IPS-NIHi11 (cell line): ENCODE measurements at regions not wholly inside any gene's neighbourhood (a gene's known extent, or its start where the extent isn't known, plus 50 kb on each side); places are given as distances from the start of the nearest gene placed in this dataset.

Source experiments
- DNase-seq: peaks from one replicate; pipeline ENCODE4 v3.0.0; 2012; ENCODE audit warnings: mixed read lengths, low spot score

DNA sequence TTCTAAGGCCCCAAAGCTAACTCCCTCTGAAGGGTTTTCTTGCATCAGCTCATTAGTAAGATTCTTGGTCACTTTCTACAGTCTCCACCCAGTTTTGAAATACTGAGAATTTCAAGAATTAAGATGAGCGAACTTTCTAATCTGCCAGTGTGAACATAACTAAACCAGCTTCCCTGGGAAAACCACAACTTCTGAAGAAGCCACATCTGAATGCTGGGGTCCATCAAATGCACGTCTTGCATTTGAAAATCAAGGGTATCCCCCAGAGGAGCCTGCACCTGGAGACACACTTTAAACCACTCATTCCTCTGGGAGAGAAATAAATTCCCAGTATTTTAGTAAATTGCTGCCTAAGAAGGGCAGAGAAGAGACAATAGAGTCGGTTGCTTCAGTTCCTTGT, 292.1 kb upstream of the CDH4 start:
- DNase-seq = no peak

DNA sequence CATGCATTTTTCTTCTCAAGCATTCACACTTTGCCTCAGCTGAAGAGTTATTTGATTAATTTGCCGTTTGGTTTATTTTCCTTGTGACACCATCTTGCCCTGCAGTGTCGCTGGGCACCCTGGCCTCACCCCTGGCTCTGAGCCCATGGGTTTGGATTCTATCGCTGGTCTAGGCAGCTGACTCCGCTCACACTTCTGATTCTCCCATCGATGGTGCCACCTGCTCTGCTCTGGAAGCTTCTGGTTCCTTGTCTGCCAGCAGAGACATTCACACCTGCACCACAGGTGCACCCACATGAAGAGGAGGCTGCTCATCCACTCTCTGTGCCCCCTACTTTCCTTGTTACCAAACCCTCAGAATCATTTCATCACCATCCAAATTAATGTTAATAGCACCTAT, 291.6 kb upstream of the CDH4 start:
- no peak for DNase-seq

DNA sequence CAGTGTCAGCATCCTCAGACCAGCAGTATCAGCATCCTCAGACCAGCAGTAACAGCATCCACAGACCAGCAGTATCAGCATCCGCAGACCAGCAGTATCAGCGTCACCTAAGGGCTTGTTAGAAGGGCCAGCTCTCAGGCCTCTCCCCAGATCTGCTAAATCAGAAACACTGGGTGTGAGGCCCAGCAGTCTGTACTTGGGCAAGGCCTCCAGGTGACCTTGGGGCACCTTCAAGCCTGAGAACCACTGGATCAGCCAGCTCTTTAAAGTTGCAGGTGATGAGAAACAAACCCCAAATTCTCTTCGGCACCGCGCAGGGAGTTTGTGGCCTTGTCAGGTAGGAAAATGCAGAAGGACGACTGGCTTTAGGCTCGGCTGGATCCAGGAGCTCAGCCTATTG, 290.5 kb upstream of the CDH4 start:
- no peak for DNase-seq

DNA sequence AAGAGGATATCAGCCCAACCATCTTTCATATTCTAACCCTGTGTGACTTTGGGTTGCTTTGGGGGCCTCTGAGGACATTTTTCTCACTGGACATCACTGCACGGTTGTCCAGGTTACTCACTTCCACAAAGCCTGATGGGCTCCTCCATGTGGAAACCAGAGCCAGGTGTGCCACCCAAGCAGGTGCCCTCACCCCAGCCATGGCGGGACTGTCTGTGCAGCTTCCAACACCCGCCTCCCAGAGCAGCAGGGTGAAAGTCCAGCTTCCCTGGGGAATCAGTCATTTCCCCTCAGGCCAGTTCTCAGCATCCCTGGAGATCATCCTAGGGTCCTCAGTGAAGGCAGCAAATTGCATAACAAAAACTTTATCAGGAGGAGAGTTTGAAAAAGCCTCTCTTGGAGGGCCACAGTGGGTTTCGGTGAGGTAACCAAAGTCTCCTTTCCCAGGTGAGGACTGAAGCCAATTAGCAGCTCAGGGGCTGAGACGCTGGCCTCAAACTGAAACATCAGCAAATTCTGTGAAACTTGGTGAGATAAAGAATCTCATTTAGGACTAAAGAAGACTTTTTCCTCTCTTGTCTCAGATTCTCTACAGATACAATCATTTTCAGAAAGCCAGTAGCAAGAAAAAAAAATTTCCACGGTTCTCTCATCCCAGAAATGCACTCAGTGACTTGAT, 289.6 kb upstream of the CDH4 start:
- no peak for DNase-seq

DNA sequence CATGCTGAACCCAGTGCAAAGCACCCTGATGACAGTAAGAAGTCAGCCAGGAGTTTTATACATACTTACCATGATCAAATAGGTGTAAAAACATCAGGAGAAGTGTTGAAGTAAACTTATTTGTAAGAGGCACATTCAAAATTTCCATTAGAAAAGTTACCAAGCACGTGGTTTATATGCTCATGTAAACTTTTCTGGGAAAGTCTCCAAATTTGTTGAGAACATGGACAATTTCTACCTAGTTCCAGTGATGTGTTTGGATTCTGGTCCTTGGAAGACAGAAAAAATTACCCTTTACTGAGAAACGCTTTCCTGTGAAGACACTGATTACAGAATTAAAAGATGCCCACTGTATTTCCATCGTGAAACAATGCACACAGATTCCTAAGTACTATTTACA, 288.9 kb upstream of the CDH4 start:
- no peak for DNase-seq

DNA sequence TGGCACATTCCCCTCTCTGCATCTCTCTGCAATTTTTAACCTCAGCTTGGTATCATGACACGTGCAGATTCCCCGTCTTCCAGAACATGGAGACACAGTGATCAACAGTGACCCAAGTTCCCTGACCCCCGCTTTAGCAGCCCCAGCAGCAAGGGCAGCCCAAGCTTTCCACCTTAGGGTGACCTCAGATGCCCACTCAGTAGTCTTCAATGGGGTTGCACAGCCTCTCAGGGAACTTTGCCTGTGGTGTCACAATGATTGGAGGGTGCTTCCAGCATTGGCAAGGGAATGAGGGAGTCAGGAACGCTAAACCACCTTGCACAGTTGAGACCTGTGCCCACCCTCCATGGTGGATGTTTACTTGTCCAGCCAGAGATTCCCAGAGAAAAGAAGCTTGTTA, 287.1 kb upstream of the CDH4 start:
- no peak for DNase-seq

DNA sequence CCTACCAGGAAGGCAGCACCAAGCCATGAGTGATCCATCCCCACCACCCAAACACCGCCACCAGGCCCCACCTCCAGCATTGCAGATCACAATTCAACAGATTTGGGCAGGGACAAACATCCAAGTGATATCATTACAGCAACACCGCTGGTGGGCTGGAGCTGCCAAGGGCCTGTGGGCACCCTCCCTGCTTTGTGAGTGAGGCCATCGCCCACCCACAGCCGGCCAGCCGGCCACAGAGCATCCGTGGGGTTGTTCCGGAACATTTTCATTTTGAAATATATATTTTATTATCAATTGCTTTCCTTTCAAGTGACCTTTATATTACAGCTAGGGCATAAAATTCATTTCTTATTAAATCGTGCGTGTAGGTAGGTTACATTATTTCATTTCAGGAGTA, 286.0 kb upstream of the CDH4 start:
- DNase-seq = no peak

DNA sequence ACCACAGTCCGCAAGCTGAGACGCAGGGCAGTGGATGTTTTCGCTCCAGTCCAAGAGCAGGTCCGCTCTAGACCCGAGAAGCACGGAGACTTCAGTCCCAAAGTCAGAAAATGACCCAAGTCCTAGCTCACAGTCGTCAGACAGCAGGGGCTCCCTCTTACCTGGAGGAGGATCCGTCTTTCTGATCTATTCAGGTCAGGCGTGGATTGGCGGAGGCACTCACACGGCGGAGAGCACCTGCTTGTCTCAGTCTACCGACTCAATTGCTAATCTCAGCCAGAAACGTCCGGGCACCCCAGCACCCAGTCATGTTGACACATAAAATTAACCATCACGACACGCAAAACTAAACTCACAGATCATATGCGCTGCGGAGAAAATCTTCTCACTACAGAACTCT, 285.3 kb upstream of the CDH4 start:
- no peak for DNase-seq

DNA sequence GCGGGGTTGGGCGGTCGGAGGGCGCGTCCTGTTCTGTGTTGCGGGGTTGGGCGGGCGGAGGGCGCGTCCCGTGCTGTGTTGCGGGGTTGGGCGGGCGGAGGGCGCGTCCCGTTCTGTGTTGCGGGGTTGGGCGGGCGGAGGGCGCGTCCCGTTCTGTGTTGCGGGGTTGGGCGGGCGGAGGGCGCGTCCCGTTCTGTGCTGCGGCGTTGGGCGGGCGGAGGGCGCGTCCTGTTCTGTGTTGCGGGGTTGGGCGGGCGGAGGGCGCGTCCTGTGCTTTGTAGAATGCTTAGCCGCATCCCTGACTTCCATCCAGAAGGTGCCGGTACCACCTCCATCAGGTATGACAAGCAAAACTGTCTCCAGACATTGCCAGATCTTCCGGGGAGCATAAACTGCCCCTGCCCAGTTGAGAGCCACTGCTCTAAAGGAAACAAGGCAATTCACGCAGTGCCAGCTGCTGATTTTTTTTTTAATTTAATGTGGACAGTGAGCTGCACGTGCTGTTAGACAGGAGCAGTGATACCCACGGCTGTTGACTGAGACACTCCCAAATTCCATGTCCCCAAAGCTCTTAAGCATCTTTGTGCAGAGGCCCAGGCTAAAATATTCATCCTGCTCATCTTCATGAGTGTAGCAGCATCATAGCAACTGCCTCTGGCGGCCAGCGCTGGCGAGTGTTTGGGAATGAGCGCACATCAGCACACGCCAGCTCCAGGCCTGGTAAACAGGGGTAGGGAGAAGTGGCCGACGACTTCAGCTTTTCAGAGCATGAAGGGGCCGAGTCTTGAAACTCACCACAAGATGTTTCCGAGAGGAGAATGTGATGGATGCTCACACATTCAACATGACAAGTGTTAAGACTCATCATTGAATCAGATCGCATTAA, 284.4 kb upstream of the CDH4 start:
- DNase-seq = no peak

DNA sequence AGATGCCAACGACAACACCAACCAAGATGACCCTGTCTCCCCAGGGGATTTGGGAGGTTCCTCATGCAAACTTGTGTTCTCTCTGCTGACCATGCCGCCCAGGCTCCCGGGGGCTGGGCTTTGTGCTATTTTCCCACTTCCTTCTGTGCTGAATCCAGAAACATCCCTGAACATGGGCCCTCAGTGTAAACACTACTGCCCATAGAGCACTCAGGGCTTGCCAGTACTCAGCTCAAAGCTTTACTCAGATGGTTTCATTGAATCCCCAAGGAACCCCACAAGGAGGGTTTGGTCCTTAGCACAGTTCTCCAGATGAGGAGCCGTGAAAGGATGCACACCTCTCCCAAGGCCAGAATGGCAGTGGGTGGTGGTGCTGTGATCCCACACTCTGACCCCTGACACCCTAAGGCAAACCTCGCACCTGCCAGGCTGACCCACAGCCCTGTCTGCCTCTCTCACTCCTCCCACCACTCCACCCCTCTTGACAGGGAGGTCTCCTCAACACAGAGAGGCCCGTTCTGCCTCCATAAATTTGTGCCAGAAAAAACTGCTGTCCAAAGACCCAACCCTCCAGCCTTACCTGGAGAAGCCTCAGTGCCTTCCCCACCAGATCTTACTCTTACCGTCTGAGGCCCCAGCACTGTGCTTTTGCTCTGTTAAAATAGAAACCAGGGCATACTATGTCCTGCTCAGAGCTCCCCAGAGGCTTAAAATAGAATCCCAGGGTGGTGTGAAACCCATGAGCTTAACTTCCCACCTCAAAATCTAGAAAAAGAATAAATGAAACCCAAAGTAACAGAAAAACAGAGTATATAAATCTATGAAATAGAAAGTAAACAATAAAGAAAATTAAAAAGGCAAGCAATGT, 283.0 kb upstream of the CDH4 start:
- DNase-seq = no peak

DNA sequence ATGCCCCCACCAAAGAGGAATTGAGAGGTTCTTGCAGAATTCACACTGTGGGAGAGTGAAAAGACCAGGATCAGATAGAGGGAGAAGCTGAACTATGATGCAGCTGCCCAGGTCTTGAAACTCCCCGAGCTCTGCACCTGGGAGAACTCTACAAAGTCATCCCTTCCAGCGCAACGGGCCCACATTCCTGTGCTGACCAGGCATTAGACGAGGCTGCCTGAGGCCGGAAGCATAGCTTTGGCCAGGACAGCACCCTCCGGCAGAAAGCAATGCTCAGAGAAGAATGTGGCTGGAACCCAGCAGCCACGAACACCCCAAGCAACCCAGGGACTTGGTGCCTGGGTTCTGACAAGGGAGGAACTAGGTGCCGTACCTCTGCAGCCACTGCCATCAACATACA, 281.5 kb upstream of the CDH4 start:
- DNase-seq = no peak

DNA sequence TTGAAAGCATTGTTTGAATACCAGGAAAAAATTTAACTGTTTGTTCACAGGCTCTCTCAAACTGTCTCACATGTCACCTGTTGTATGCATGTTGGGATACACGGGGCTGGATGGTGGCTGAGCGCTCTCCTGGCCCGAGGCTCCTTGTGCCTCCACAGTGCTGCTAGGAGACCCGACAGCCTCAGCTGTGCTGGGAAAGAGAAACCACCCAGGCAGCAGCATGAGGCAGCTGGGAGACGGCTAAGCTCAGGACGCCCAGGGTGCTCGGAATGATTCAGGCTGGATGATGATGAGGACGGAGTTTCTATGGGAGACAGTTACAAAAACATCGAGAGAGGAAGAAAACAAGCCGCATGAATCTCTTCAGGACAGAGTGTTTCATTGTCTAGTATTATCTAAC, 278.0 kb upstream of the CDH4 start:
- no peak for DNase-seq

DNA sequence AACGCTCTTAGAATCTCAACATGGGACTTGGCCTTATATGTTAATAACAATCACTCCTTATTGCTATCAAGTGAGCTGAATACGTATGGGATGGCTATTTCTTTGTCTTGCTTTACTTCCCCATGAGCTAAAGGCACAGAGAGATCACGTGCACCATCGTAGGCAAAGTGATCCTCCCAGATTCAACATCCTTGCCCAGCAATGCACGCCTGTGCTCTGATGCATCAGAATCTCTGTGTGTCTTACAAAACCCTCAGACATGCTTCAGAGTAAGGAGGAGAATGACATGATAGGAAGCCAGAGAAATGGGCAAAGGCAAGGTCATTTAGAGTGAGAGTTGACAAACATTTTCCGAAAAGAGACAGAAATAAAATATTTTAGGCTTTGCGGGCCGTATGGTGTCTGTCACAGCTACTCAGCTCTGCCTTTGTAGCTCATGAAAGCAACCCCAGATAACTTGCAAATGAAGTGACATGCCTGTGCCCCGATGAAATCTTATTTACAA, 277.6 kb upstream of the CDH4 start:
- DNase-seq = no peak

DNA sequence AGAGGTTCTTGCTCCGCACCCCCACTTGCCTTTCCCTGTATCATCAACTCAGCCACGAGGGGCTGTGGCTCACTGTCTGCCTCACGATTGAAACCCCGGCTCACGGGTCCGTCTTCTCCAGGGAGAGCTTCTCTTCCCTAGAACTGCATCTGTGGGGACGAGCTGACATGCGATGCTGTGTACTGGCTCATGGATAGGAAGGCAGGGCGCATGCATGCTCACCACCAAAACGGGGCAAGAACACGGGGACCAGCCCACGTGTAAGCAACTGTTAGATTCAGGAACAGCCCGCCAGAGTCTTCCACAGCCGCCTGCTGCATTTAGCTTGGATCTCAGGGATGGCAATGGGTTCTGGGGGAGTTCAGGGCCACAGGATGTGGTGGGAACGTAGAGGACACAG, 275.9 kb upstream of the CDH4 start:
- DNase-seq = no peak

DNA sequence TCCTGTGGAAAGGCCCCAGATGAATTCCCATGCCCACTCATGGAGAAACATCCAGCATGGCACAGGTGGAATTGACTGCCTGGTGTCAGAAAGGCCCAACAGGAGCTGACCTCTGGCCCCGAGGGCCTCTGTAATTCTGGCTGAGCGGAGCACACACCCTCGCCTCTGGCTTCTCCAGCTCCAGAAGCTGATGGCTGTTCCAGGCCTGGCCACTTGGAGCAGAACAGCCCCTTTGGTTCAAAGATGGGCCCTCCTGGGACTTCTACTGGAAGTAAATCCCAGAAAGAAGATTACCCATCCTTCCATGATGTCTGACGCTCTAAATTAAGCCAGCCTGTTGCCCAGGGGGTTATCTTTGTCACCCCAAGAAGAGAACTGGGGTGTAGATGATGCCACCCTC, 275.1 kb upstream of the CDH4 start:
- DNase-seq = peak; percentile 29

DNA sequence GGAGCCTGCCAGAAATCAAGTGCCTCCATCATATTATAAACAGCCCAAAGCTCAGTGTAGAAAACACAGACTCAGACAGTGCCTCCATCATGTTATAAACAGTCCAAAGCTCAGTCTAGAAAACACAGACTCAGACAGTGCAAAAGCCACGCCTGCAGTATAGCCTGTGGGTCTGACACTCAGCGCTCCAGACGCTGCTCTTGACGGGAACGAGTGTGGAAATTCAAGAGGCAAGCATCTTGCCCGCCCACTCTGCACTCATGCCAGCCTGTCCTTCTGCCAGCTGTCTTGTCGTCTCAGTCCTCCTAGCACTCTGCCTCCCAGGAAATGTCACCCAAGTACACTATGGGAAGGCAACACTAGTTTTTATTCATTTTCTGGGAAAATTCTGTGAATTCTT, 274.2 kb upstream of the CDH4 start:
- DNase-seq = no peak

DNA sequence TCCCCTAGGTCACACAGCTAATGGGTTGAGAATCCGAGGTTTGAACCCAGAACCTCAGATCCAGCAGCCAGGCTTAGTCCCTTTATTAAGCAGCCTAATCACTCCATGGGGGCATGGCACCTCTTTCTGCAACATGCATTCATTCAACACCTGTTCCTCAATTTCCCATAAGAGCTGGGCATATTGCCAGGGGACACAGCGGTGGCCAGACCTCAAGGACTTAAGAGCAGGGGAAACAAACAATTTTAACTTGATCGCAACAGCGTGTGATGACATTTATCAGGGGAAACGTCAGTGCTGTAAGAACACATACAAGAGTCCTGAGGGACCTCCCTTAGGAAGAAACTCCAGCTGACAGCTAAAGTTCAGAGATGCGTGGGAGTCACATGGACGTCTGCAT, 267.4 kb upstream of the CDH4 start:
- no peak for DNase-seq

DNA sequence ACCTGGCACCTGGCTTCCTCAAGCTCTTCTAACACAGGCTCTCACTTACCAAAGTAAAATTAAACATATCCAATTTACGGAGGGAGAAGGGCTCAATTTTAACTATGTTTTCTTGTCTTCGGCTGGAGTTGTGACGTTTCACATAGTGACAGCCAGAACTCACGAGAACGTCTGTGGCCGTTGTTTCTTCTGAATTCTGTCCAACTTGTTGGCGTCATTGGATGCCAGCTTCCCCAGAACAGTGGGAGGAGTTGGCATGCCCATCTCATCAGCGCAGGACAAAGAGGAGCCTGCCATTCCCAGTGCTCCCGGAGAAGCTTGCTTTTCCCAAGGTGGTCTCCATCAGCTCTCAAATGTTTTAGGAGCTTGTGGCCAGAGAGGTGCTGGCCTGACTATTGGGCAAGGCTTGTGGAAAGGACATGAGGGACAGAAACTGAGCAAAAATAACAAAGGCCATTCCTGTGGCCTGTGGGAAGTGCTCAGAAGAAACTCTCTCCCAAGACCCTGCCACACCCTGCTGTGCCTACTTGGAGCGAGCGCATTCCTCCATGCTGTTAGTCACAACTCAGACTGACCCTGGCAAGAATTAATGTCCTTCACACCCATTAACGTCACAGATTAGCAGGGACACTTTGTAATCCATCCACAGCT, 265.4 kb upstream of the CDH4 start:
- DNase-seq = no peak

DNA sequence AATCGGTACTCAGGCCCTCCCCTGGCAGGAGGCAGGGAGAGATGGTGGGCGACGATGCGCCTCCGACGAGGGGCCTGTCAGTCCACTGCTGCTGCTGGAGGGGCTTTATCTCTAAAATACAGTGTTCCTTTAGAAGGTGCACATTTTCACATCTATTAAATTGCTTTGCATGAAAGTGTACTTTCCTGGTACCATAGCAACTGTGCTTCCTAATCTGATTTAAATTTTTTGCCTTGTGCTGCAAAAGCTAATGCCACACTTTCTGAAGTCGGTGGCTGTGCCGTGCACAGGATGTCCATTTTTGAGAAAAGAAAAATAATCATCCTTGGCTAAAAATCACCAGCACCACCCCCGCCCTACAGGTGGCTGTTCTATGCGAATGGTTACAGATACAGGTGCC, 262.0 kb upstream of the CDH4 start:
- no peak for DNase-seq

DNA sequence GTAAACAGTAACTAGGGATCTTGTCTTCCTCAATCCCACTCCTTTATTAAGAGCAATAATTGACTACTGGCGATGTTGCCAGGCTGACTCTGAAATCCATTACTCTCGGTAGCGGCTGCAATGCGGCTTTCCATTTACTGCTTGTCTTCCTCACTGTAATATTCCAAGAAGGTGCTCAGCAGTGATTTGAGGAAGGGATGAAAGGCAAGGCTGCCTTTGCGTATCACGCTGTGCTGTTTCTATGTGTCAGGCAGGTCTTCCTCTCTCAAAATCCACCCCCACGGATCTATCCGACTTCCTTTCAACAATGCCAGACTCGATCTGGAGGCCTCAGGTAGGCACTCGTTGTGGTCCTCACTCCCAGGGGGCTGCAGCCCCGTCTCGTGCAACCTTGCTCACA, 261.4 kb upstream of the CDH4 start:
- DNase-seq = no peak

DNA sequence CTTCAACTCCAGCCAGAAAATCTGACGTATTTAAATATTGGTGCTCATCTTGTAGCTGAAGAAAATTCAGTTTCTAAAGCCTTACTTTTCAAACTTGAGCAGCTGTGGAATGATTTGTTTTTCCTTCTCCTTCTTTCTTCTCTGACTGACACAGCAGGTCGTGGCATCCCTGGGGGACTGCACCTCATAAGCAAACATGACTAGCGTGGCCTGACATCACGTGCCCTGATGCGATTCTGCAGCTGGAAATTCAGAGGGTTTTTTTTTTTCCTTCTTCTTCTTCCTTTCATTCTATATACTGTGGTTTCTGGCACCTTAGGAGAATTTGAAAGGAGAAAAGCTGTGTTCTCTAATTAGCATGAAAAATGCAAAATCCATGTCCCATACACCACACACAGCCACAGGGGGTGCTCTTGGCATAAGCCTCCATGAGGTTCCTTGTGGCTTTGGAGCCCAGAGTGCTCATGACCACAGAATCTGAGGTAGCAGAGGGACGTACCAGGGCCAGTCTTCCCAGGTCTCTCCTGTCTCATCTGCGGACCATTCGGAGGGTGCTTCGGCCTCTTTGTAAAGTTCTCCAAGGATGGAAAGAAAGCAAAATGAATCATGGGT, 258.5 kb upstream of the CDH4 start:
- no peak for DNase-seq

DNA sequence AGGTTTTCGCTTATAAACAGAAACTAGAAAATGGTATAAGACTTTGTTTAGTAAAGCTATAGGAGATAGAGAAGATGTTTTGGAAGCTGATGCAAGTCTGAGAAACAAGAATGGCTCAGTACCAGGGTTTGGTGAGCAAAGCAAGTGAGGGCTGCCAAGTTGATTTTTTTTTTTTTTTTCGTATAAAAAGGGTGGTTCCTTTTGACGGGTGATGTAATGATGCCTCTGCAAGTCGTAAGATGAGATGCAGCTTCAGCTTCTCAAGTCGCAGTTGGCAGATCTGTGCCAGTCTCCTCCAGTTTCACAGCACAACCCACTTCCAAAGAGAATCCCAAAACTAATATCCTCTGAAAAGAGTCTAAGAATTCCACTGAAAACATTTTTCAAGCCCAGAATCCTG, 252.8 kb upstream of the CDH4 start:
- DNase-seq = no peak
